ENCODE measurements at regions not wholly inside any gene's neighbourhood (a gene's known extent, or its start where the extent isn't known, plus 50 kb on each side); places are given as distances from the start of the nearest gene placed in this dataset.

DNA sequence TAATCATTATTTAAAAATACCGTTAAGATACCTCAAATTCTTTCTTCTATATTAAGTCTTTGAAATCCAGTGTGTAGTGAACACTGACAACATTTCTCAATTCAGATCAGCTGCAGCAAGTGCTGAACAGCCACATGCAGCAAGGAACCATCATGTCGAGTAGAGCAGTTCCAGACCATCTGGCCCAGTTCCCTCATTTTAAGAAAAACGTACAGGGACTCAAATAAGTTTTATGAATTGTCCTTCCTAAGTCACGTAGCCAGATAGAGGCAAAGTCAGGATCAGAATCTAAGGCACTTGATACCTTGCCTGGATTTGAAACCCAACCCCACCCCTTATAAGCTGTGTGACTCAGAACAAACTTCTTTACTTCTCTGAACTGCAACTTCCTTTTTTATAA lies 132.4 kb downstream of the PROX1 start:
- no peaks in the 10 kb centered on the region for H3K79me2 ChIP-seq (ENCODE audit: insufficient read depth, low read length)
- no peaks in the 10 kb centered on the region for H3K4me1 ChIP-seq (ENCODE audit: insufficient read depth, low read length)
- no peak overlapping the region for H3K27ac ChIP-seq (ENCODE audit: low read length)
- no peaks in the 10 kb centered on the region for H4K20me1 ChIP-seq (ENCODE audit: insufficient read depth, low read length)
- peaks cover 7% of the 10 kb centered on the region for H3K9me3 ChIP-seq (ENCODE audit: insufficient read depth, low read length, severe bottlenecking)
- H3K4me2 ChIP-seq (ENCODE audit: insufficient read depth, low read length) = no peak overlapping the region
- DNase-seq = no peak
- no peaks in the 10 kb centered on the region for H3K36me3 ChIP-seq (ENCODE audit: insufficient read depth, low read length)
- H3K9ac ChIP-seq (ENCODE audit: low read depth, low read length) = no peak overlapping the region
- ATAC-seq (ENCODE audit: insufficient read depth, low read depth) = no peak
- TF ChIP-seq EZH2 (IDR thresholded peaks at IDR 0.05; ENCODE audit: borderline replicate concordance, low read depth, low read length, severe bottlenecking) = no peak
- TF ChIP-seq, protein P1, sequence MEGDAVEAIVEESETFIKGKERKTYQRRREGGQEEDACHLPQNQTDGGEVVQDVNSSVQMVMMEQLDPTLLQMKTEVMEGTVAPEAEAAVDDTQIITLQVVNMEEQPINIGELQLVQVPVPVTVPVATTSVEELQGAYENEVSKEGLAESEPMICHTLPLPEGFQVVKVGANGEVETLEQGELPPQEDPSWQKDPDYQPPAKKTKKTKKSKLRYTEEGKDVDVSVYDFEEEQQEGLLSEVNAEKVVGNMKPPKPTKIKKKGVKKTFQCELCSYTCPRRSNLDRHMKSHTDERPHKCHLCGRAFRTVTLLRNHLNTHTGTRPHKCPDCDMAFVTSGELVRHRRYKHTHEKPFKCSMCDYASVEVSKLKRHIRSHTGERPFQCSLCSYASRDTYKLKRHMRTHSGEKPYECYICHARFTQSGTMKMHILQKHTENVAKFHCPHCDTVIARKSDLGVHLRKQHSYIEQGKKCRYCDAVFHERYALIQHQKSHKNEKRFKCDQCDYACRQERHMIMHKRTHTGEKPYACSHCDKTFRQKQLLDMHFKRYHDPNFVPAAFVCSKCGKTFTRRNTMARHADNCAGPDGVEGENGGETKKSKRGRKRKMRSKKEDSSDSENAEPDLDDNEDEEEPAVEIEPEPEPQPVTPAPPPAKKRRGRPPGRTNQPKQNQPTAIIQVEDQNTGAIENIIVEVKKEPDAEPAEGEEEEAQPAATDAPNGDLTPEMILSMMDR (IDR thresholded peaks at IDR 0.05; ENCODE audit: borderline replicate concordance, extremely low read depth, low read length, poor library complexity, severe bottlenecking) = no peak
- H3K4me3 ChIP-seq (ENCODE audit: low read depth in 1 of 2, low read length in 2 of 2) = no peak overlapping the region
- H2AFZ ChIP-seq (ENCODE audit: low read depth, low read length) = no peak overlapping the region
- peaks cover 5% of the 10 kb centered on the region for H3K27me3 ChIP-seq (ENCODE audit: insufficient read depth, low read length, poor library complexity)

DNA sequence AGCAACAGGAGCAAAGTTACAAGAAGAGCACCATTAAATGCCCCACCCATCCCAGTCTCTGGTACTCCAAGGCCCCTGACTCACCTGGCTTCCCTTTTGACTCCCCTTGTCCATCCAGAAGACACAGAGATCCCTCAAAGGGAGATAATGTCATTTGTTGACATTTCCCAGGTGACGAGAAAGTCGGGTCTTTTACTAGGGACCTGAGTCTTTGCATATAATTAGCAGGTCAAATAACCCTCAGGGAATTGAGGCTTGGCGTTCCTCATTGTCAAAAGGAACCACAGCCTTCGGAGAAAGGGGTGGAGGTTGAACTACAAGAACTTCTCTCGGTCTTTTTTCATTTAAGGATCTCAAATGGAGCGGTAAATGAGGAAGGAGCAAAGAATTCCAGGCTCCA lies 133.2 kb downstream of the PROX1 start:
- no peak for DNase-seq
- peaks cover 5% of the 10 kb centered on the region for H3K27me3 ChIP-seq (ENCODE audit: insufficient read depth, low read length, poor library complexity)

DNA sequence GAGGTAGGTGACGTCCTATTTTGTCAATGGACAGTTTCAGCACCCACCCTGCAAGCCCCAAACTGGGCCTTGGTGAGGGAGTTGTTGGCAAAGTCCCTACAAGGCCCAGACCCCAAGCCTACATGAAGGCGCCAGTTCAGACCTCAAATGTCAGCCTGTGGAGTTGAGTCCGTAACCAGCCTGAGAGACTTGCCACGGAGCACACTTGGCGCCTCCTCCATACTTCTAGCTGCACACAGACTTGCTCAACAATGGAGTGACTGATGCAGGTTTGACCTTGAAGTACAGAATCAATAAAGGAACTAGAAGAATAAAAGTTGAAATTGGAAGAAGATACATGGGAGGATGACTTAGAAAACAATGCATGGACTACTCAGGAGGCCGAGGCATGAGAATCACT lies 134.3 kb downstream of the PROX1 start:
- H3K4me1 ChIP-seq (ENCODE audit: insufficient read depth, low read length) = no peaks in the 10 kb centered on the region
- H2AFZ ChIP-seq (ENCODE audit: low read depth, low read length) = no peak overlapping the region
- no peak overlapping the region for H3K27ac ChIP-seq (ENCODE audit: low read length)
- no peak for DNase-seq
- H3K79me2 ChIP-seq (ENCODE audit: insufficient read depth, low read length) = no peaks in the 10 kb centered on the region
- no peak for TF ChIP-seq EZH2 (IDR thresholded peaks at IDR 0.05; ENCODE audit: borderline replicate concordance, low read depth, low read length, severe bottlenecking)
- H4K20me1 ChIP-seq (ENCODE audit: insufficient read depth, low read length) = no peaks in the 10 kb centered on the region
- no peak overlapping the region for H3K4me3 ChIP-seq (ENCODE audit: low read depth in 1 of 2, low read length in 2 of 2)
- peaks cover 7% of the 10 kb centered on the region for H3K9me3 ChIP-seq (ENCODE audit: insufficient read depth, low read length, severe bottlenecking)
- ATAC-seq (ENCODE audit: insufficient read depth, low read depth) = no peak
- no peak overlapping the region for H3K9ac ChIP-seq (ENCODE audit: low read depth, low read length)
- no peak overlapping the region for H3K4me2 ChIP-seq (ENCODE audit: insufficient read depth, low read length)
- H3K27me3 ChIP-seq (ENCODE audit: insufficient read depth, low read length, poor library complexity) = peaks cover 5% of the 10 kb centered on the region
- no peaks in the 10 kb centered on the region for H3K36me3 ChIP-seq (ENCODE audit: insufficient read depth, low read length)

More for the DNA sequence above, 133.2 kb downstream of the PROX1 start:
- H3K9ac ChIP-seq (ENCODE audit: low read depth, low read length) = no peak overlapping the region
- peaks cover 7% of the 10 kb centered on the region for H3K9me3 ChIP-seq (ENCODE audit: insufficient read depth, low read length, severe bottlenecking)
- H3K27ac ChIP-seq (ENCODE audit: low read length) = no peak overlapping the region
- TF ChIP-seq, protein P1 (IDR thresholded peaks at IDR 0.05; ENCODE audit: borderline replicate concordance, extremely low read depth, low read length, poor library complexity, severe bottlenecking) = no peak
- TF ChIP-seq EZH2 (IDR thresholded peaks at IDR 0.05; ENCODE audit: borderline replicate concordance, low read depth, low read length, severe bottlenecking) = no peak
- H3K79me2 ChIP-seq (ENCODE audit: insufficient read depth, low read length) = no peaks in the 10 kb centered on the region
- ATAC-seq (ENCODE audit: insufficient read depth, low read depth) = no peak
- no peaks in the 10 kb centered on the region for H4K20me1 ChIP-seq (ENCODE audit: insufficient read depth, low read length)
- no peaks in the 10 kb centered on the region for H3K4me1 ChIP-seq (ENCODE audit: insufficient read depth, low read length)
- no peak overlapping the region for H2AFZ ChIP-seq (ENCODE audit: low read depth, low read length)
- H3K36me3 ChIP-seq (ENCODE audit: insufficient read depth, low read length) = no peaks in the 10 kb centered on the region
- no peak overlapping the region for H3K4me3 ChIP-seq (ENCODE audit: low read depth in 1 of 2, low read length in 2 of 2)
- H3K4me2 ChIP-seq (ENCODE audit: insufficient read depth, low read length) = no peak overlapping the region

DNA sequence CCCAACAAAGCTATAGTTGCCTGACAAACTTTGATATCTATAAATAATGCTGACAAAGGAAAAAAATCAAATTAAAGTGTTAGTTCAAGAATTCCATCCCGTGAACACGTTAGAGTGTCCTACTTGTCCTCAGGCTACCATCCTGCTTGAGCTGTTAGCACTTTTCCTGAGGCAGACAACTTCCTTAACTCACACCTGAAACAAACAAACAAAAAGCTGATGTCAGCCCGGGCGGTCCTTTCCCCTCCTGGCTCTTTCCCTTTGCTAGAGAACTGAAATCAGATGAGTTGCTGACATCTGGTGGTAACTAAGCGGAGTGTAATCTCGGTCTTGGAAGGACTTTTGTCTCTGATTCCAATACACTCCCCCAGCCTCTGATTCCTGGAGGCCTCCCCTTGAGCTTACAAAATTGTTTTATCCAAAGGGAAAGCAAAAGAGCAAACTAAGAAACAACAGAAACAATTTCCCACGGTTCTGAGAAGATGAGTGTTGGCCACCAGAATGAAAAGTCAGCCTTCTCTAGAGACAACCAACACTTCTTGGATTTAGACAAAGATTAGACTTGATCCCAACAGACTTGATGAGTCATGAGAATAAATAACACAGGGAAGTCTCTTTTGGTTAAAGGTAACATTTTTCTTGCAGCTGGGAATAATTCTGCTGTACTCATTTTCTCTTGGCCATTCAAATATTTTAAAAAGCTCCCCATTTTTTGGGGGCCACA lies 135.4 kb downstream of the PROX1 start:
- ATAC-seq (ENCODE audit: insufficient read depth, low read depth) (peak; percentile 88), DNase-seq (peak; percentile 40)
- no peaks in the 10 kb centered on the region for H3K36me3 ChIP-seq (ENCODE audit: insufficient read depth, low read length)
- no peaks in the 10 kb centered on the region for H3K79me2 ChIP-seq (ENCODE audit: insufficient read depth, low read length)
- no peak overlapping the region for H3K4me2 ChIP-seq (ENCODE audit: insufficient read depth, low read length)
- H2AFZ ChIP-seq (ENCODE audit: low read depth, low read length) = no peak overlapping the region
- peaks cover 1% of the 10 kb centered on the region for H3K9me3 ChIP-seq (ENCODE audit: insufficient read depth, low read length, severe bottlenecking)
- no peak overlapping the region for H3K9ac ChIP-seq (ENCODE audit: low read depth, low read length)
- H4K20me1 ChIP-seq (ENCODE audit: insufficient read depth, low read length) = no peaks in the 10 kb centered on the region
- peaks cover 5% of the 10 kb centered on the region for H3K27me3 ChIP-seq (ENCODE audit: insufficient read depth, low read length, poor library complexity)
- no peak overlapping the region for H3K27ac ChIP-seq (ENCODE audit: low read length)
- no peaks in the 10 kb centered on the region for H3K4me1 ChIP-seq (ENCODE audit: insufficient read depth, low read length)
- TF ChIP-seq EZH2 (IDR thresholded peaks at IDR 0.05; ENCODE audit: borderline replicate concordance, low read depth, low read length, severe bottlenecking) = no peak
- TF ChIP-seq, protein P1 (IDR thresholded peaks at IDR 0.05; ENCODE audit: borderline replicate concordance, extremely low read depth, low read length, poor library complexity, severe bottlenecking) = peak; percentile 76
- H3K4me3 ChIP-seq (ENCODE audit: low read depth in 1 of 2, low read length in 2 of 2) = no peak overlapping the region

Data from DND-41 (cell line).